Large intestine (tissue), 3 donors: ENCODE measurements at regions not wholly inside any gene's neighbourhood (a gene's known extent, or its start where the extent isn't known, plus 50 kb on each side); places are given as distances from the start of the nearest gene placed in this dataset.
"Not testable (repeated sequence)": the region's sequence is repeated elsewhere in the genome, so short reads cannot be mapped to it uniquely, and the experiment has no call there.

Experiments used
- DNase-seq, 2 donors: peaks; one replicate each; pipeline versions ENCODE4 v3.0.0 to v3.0.0-alpha.2; 2013
- H3K27ac ChIP-seq: one replicate; pipeline ENCODE4 v1.5.1; 2013; ENCODE audit warnings: low read length
- H3K27me3 ChIP-seq: 2 replicates; pipeline ENCODE4 v1.6.1; 2013; ENCODE audit warnings: low read length; ENCODE audit not compliant: control insufficient read depth, insufficient read depth
- H3K36me3 ChIP-seq: 2 replicates; pipeline ENCODE4 v1.6.1; 2013; ENCODE audit warnings: low read length; ENCODE audit not compliant: control insufficient read depth, insufficient read depth
- H3K4me1 ChIP-seq: one replicate; pipeline ENCODE4 v1.6.1; 2013; ENCODE audit warnings: low read length; ENCODE audit not compliant: control insufficient read depth, insufficient read depth
- H3K4me3 ChIP-seq: one replicate; pipeline ENCODE4 v1.5.1; 2013; ENCODE audit warnings: low read length
- H3K9me3 ChIP-seq: one replicate; pipeline ENCODE4 v1.6.1; 2013; ENCODE audit warnings: mild to moderate bottlenecking, low read depth, low read length, moderate library complexity; ENCODE audit not compliant: control insufficient read depth
- WGBS: methylation state at CpG from one replicate; pipeline ENCODE4 v1.1.5; 2013; ENCODE audit warnings: low lambda C conversion rate; ENCODE audit not compliant: insufficient coverage; 5-methylcytosine and 5-hydroxymethylcytosine counted together

- Histone ChIP-seq H3K27ac (no peak overlapping the region), H3K27me3 (no peaks in the 10 kb centered on the region), H3K4me3 (no peak overlapping the region), H3K36me3 (no peaks in the 10 kb centered on the region), H3K4me1 (no peaks in the 10 kb centered on the region), H3K9me3 (peaks cover 14% of the 10 kb centered on the region)
- WGBS: no CpG with 5 or more reads among the region's 1 CpG
- DNase-seq: no peak
Measured at GRCh38 chr12:38204831-38205230, 111.7 kb upstream of the ALG10B start.

GRCh38 chr12:38222011-38222410 lies 94.6 kb upstream of the ALG10B start:
- Histone ChIP-seq H3K4me1 (no peaks in the 10 kb centered on the region), H3K4me3 (no peak overlapping the region), H3K27ac (no peak overlapping the region), H3K9me3 (no peaks in the 10 kb centered on the region), H3K36me3 (no peaks in the 10 kb centered on the region), H3K27me3 (no peaks in the 10 kb centered on the region)
- no peak for DNase-seq
- 100% methylated on average over 1 of the region's 5 CpGs for WGBS

GRCh38 chr12:38238328-38238727 lies 78.2 kb upstream of the ALG10B start:
- not testable (repeated sequence) for H3K4me3 ChIP-seq, H3K36me3 ChIP-seq, H3K4me1 ChIP-seq, DNase-seq, H3K27ac ChIP-seq, H3K27me3 ChIP-seq, H3K9me3 ChIP-seq

GRCh38 chr12:38253778-38254177 lies 62.8 kb upstream of the ALG10B start:
- no peak for DNase-seq
- H3K27ac ChIP-seq: no peak overlapping the region
- no peaks in the 10 kb centered on the region for H3K27me3 ChIP-seq
- H3K36me3 ChIP-seq: no peaks in the 10 kb centered on the region
- no peaks in the 10 kb centered on the region for H3K4me1 ChIP-seq
- peaks cover 13% of the 10 kb centered on the region for H3K9me3 ChIP-seq
- no peak overlapping the region for H3K4me3 ChIP-seq

GRCh38 chr12:38258411-38258810 lies 58.2 kb upstream of the ALG10B start:
- peaks cover 12% of the 10 kb centered on the region for H3K9me3 ChIP-seq
- no peaks in the 10 kb centered on the region for H3K27me3 ChIP-seq
- no peak for DNase-seq
- H3K36me3 ChIP-seq: no peaks in the 10 kb centered on the region
- no peaks in the 10 kb centered on the region for H3K4me1 ChIP-seq
- no CpG with 5 or more reads among the region's 1 CpG for WGBS
- no peak overlapping the region for H3K4me3 ChIP-seq
- H3K27ac ChIP-seq: no peak overlapping the region
